SJCRH30 (cell line): ENCODE measurements at regions not wholly inside any gene's neighbourhood (a gene's known extent, or its start where the extent isn't known, plus 50 kb on each side); places are given as distances from the start of the nearest gene placed in this dataset.
A peak's percentile ranks its signal among the peaks of the same experiment; 100 is the strongest.

Experiments used
- DNase-seq, 2 experiments: peaks; one replicate each; pipeline ENCODE4 v3.0.0-alpha.2; 2015 to 2020
- H3K27ac ChIP-seq: fragments of 250-450 bp; sonication (Bioruptor Pico); 2 replicates; pipeline ENCODE4 v1.5.1; 2020; ENCODE audit warnings: mild to moderate bottlenecking, moderate library complexity
- H3K27me3 ChIP-seq: fragments of 250-450 bp; sonication (Bioruptor Pico); 2 replicates; pipeline ENCODE4 v1.5.1; 2020; ENCODE audit warnings: mild to moderate bottlenecking, moderate library complexity
- H3K36me3 ChIP-seq: fragments of 250-450 bp; sonication (Bioruptor Pico); 2 replicates; pipeline ENCODE4 v1.5.1; 2020; ENCODE audit warnings: mild to moderate bottlenecking, moderate library complexity
- H3K4me1 ChIP-seq: fragments of 250-450 bp; sonication (Bioruptor Pico); 2 replicates; pipeline ENCODE4 v1.5.1; 2020; ENCODE audit warnings: mild to moderate bottlenecking, moderate library complexity
- H3K4me3 ChIP-seq: fragments of 250-450 bp; sonication (Bioruptor Pico); 2 replicates; pipeline ENCODE4 v1.5.1; 2020; ENCODE audit warnings: mild to moderate bottlenecking, moderate library complexity
- H3K9me3 ChIP-seq: fragments of 250-450 bp; sonication (Bioruptor Pico); replicated peaks from 2 replicates; pipeline ENCODE4 v1.5.1; 2020; ENCODE audit warnings: mild to moderate bottlenecking, moderate library complexity

- H3K4me3 ChIP-seq = no peak overlapping the region
- no peak for DNase-seq
- no peaks in the 10 kb centered on the region for H3K4me1 ChIP-seq
- no peak overlapping the region for H3K27ac ChIP-seq
- H3K9me3 ChIP-seq = peaks cover 32% of the 10 kb centered on the region
- peaks cover 18% of the 10 kb centered on the region for H3K36me3 ChIP-seq
- no peaks in the 10 kb centered on the region for H3K27me3 ChIP-seq
These were observed 100.1 kb downstream of the ATP23 start for GRCh38 chr12:58041441-58041840.

GRCh38 chr12:58044966-58045365 lies 103.6 kb downstream of the ATP23 start:
- Histone ChIP-seq H3K27me3 (no peaks in the 10 kb centered on the region), H3K27ac (no peak overlapping the region)
- no peak for DNase-seq

GRCh38 chr12:58046271-58046670 lies 104.9 kb downstream of the ATP23 start:
- DNase-seq = peak in 1 of 2 experiments; percentile 73
- H3K4me1 ChIP-seq = no peaks in the 10 kb centered on the region
- peaks cover 18% of the 10 kb centered on the region for H3K36me3 ChIP-seq
- H3K27me3 ChIP-seq = no peaks in the 10 kb centered on the region
- no peak overlapping the region for H3K27ac ChIP-seq
- H3K9me3 ChIP-seq = peaks cover 27% of the 10 kb centered on the region
- H3K4me3 ChIP-seq = no peak overlapping the region

More at GRCh38 chr12:58044966-58045365, 103.6 kb downstream of the ATP23 start:
- peaks cover 19% of the 10 kb centered on the region for H3K9me3 ChIP-seq
- no peaks in the 10 kb centered on the region for H3K4me1 ChIP-seq
- no peak overlapping the region for H3K4me3 ChIP-seq
- peaks cover 18% of the 10 kb centered on the region for H3K36me3 ChIP-seq

GRCh38 chr12:58051378-58051777 lies 110.0 kb downstream of the ATP23 start:
- Histone ChIP-seq H3K27me3 (no peaks in the 10 kb centered on the region), H3K4me1 (no peaks in the 10 kb centered on the region), H3K27ac (no peak overlapping the region), H3K9me3 (peaks cover 21% of the 10 kb centered on the region), H3K4me3 (no peak overlapping the region), H3K36me3 (no peaks in the 10 kb centered on the region)
- no peak for DNase-seq

- Histone ChIP-seq H3K27me3 (no peaks in the 10 kb centered on the region), H3K36me3 (peaks cover 3% of the 10 kb centered on the region; the same call in 1 of the 2 replicates), H3K27ac (no peak overlapping the region), H3K4me3 (no peak overlapping the region), H3K4me1 (peaks cover 20% of the 10 kb centered on the region), H3K9me3 (peaks cover 19% of the 10 kb centered on the region)
- no peak for DNase-seq
These were observed 123.3 kb downstream of the ATP23 start for GRCh38 chr12:58064666-58065065.

GRCh38 chr12:58066296-58066695 lies 124.9 kb downstream of the ATP23 start:
- Histone ChIP-seq H3K36me3 (no peaks in the 10 kb centered on the region), H3K4me1 (peaks cover 21% of the 10 kb centered on the region), H3K27ac (no peak overlapping the region), H3K4me3 (no peak overlapping the region), H3K9me3 (peaks cover 16% of the 10 kb centered on the region), H3K27me3 (no peaks in the 10 kb centered on the region)
- DNase-seq = peak; percentile 94 to 97

- Histone ChIP-seq H3K36me3 (no peaks in the 10 kb centered on the region), H3K27ac (no peak overlapping the region), H3K27me3 (no peaks in the 10 kb centered on the region), H3K4me3 (no peak overlapping the region), H3K4me1 (peaks cover 21% of the 10 kb centered on the region), H3K9me3 (peaks cover 12% of the 10 kb centered on the region)
- peak in 1 of 2 experiments; percentile 60 for DNase-seq
These were observed 126.4 kb downstream of the ATP23 start for GRCh38 chr12:58067610-58068387.

GRCh38 chr12:58068706-58069105 lies 127.3 kb downstream of the ATP23 start:
- H3K27me3 ChIP-seq = no peaks in the 10 kb centered on the region
- H3K4me3 ChIP-seq = no peak overlapping the region
- H3K36me3 ChIP-seq = no peaks in the 10 kb centered on the region
- H3K4me1 ChIP-seq = peaks cover 21% of the 10 kb centered on the region
- H3K27ac ChIP-seq = no peak overlapping the region
- peak in 1 of 2 experiments; percentile 74 for DNase-seq
- peaks cover 10% of the 10 kb centered on the region for H3K9me3 ChIP-seq

GRCh38 chr12:58069268-58069963 lies 128.0 kb downstream of the ATP23 start:
- peaks cover 10% of the 10 kb centered on the region for H3K9me3 ChIP-seq

GRCh38 chr12:58071994-58072393 lies 130.6 kb downstream of the ATP23 start:
- H3K27ac ChIP-seq = no peak overlapping the region
- DNase-seq = no peak
- peaks cover 13% of the 10 kb centered on the region; the same call in 1 of the 2 replicates for H3K4me1 ChIP-seq
- no peaks in the 10 kb centered on the region for H3K27me3 ChIP-seq
- no peaks in the 10 kb centered on the region for H3K36me3 ChIP-seq
- H3K4me3 ChIP-seq = no peak overlapping the region
- peaks cover 7% of the 10 kb centered on the region; the same call in 1 of the 2 replicates for H3K9me3 ChIP-seq

More at GRCh38 chr12:58069268-58069963, 128.0 kb downstream of the ATP23 start:
- Histone ChIP-seq H3K36me3 (no peaks in the 10 kb centered on the region), H3K4me1 (peaks cover 21% of the 10 kb centered on the region), H3K27ac (no peak overlapping the region), H3K4me3 (no peak overlapping the region), H3K27me3 (no peaks in the 10 kb centered on the region)
- DNase-seq = peak in 1 of 2 experiments; percentile 70

GRCh38 chr12:58074259-58074658 lies 132.9 kb downstream of the ATP23 start:
- no peaks in the 10 kb centered on the region for H3K27me3 ChIP-seq
- no peaks in the 10 kb centered on the region for H3K9me3 ChIP-seq
- no peak for DNase-seq
- 0 out of 2 replicates have a peak, but pooled peaks cover 5% of the 10 kb centered on the region for H3K4me1 ChIP-seq
- no peak overlapping the region for H3K4me3 ChIP-seq
- no peaks in the 10 kb centered on the region for H3K36me3 ChIP-seq
- H3K27ac ChIP-seq = no peak overlapping the region

GRCh38 chr12:58079806-58080205 lies 138.4 kb downstream of the ATP23 start:
- Histone ChIP-seq H3K4me3 (no peak overlapping the region), H3K4me1 (no peaks in the 10 kb centered on the region), H3K9me3 (no peaks in the 10 kb centered on the region), H3K27me3 (no peaks in the 10 kb centered on the region), H3K27ac (no peak overlapping the region), H3K36me3 (no peaks in the 10 kb centered on the region)
- no peak for DNase-seq

GRCh38 chr12:58081488-58081887 lies 140.1 kb downstream of the ATP23 start:
- Histone ChIP-seq H3K27ac (no peak overlapping the region), H3K4me1 (no peaks in the 10 kb centered on the region), H3K9me3 (0 out of 2 replicates have a peak, but pooled peaks cover 5% of the 10 kb centered on the region), H3K27me3 (no peaks in the 10 kb centered on the region), H3K36me3 (no peaks in the 10 kb centered on the region), H3K4me3 (no peak overlapping the region)
- DNase-seq = no peak

- no peak overlapping the region for H3K4me3 ChIP-seq
- H3K27ac ChIP-seq = no peak overlapping the region
- no peaks in the 10 kb centered on the region for H3K36me3 ChIP-seq
- no peaks in the 10 kb centered on the region for H3K4me1 ChIP-seq
- no peaks in the 10 kb centered on the region for H3K27me3 ChIP-seq
- no peak for DNase-seq
- peaks cover 8% of the 10 kb centered on the region; the same call in 1 of the 2 replicates for H3K9me3 ChIP-seq
These were observed 141.6 kb downstream of the ATP23 start for GRCh38 chr12:58082996-58083395.

GRCh38 chr12:58086006-58086405 lies 144.6 kb downstream of the ATP23 start:
- no peaks in the 10 kb centered on the region for H3K27me3 ChIP-seq
- no peaks in the 10 kb centered on the region for H3K36me3 ChIP-seq
- no peak for DNase-seq
- no peak overlapping the region for H3K4me3 ChIP-seq
- no peaks in the 10 kb centered on the region for H3K4me1 ChIP-seq
- peaks cover 8% of the 10 kb centered on the region; the same call in 1 of the 2 replicates for H3K9me3 ChIP-seq
- H3K27ac ChIP-seq = no peak overlapping the region
